NCI-H524 (cell line): ENCODE measurements at regions not wholly inside any gene's neighbourhood (a gene's known extent, or its start where the extent isn't known, plus 50 kb on each side); places are given as distances from the start of the nearest gene placed in this dataset.

Source experiments
- DNase-seq, 2 experiments: peaks; one replicate each; lab custom pipeline; 2025; lab: John Stamatoyannopoulos, UW

- DNase-seq: no peak
These were observed 55.2 kb downstream of the TTC32 start for GRCh38 chr2:19846567-19846966.

- DNase-seq: no peak
These were observed 55.8 kb downstream of the TTC32 start for GRCh38 chr2:19846030-19846429.

GRCh38 chr2:19845323-19845920, 56.4 kb downstream of the TTC32 start:
- no peak for DNase-seq

- DNase-seq: no peak
These were observed 57.0 kb downstream of the TTC32 start for GRCh38 chr2:19844750-19845149.

GRCh38 chr2:19843992-19844515, 57.7 kb downstream of the TTC32 start:
- DNase-seq: no peak

- no peak for DNase-seq
These were observed 59.7 kb downstream of the TTC32 start for GRCh38 chr2:19841918-19842693.

GRCh38 chr2:19839438-19839837, 62.3 kb downstream of the TTC32 start:
- no peak for DNase-seq

GRCh38 chr2:19838616-19839015, 63.2 kb downstream of the TTC32 start:
- no peak for DNase-seq

GRCh38 chr2:19837235-19837766, 64.5 kb downstream of the TTC32 start:
- no peak for DNase-seq

- DNase-seq: no peak
These were observed 66.0 kb downstream of the TTC32 start for GRCh38 chr2:19835781-19836281.

- no peak for DNase-seq
These were observed 67.8 kb downstream of the TTC32 start for GRCh38 chr2:19833978-19834377.

- no peak for DNase-seq
These were observed 72.1 kb downstream of the TTC32 start for GRCh38 chr2:19829672-19830071.

GRCh38 chr2:19826874-19827273, 74.9 kb downstream of the TTC32 start:
- no peak for DNase-seq

GRCh38 chr2:19823507-19823906, 78.3 kb downstream of the TTC32 start:
- no peak for DNase-seq

- DNase-seq: no peak
These were observed 82.4 kb downstream of the TTC32 start for GRCh38 chr2:19819097-19820065.

- no peak for DNase-seq
These were observed 83.2 kb downstream of the TTC32 start for GRCh38 chr2:19818543-19818942.

GRCh38 chr2:19818039-19818438, 83.7 kb downstream of the TTC32 start:
- no peak for DNase-seq

- no peak for DNase-seq
These were observed 86.0 kb downstream of the TTC32 start for GRCh38 chr2:19815746-19816145.

- no peak for DNase-seq
These were observed 89.6 kb downstream of the TTC32 start for GRCh38 chr2:19812166-19812565.

- no peak for DNase-seq
These were observed 90.6 kb downstream of the TTC32 start for GRCh38 chr2:19811186-19811585.

- DNase-seq: no peak
These were observed 91.1 kb downstream of the TTC32 start for GRCh38 chr2:19810637-19811036.

GRCh38 chr2:19810148-19810547, 91.6 kb downstream of the TTC32 start:
- DNase-seq: no peak
